ENCODE measurements at regions not wholly inside any gene's neighbourhood (a gene's known extent, or its start where the extent isn't known, plus 50 kb on each side); places are given as distances from the start of the nearest gene placed in this dataset.

GRCh38 chr9:86529496-86530275, 175.5 kb upstream of the TUT7 start:
- DNase-seq (ENCODE audit: low read depth), result no peak

GRCh38 chr9:86526021-86526420, 171.8 kb upstream of the TUT7 start:
- no peak for DNase-seq (ENCODE audit: low read depth)

- DNase-seq (ENCODE audit: low read depth), result no peak
Measured at GRCh38 chr9:86525182-86525581, 171.0 kb upstream of the TUT7 start.

GRCh38 chr9:86521977-86522376, 167.8 kb upstream of the TUT7 start:
- DNase-seq (ENCODE audit: low read depth), result no peak

GRCh38 chr9:86521322-86521721, 167.1 kb upstream of the TUT7 start:
- no peak for DNase-seq (ENCODE audit: low read depth)

- DNase-seq (ENCODE audit: low read depth), result peak; percentile 19
Measured at GRCh38 chr9:86519066-86519615, 164.9 kb upstream of the TUT7 start.

GRCh38 chr9:86517475-86517874, 163.3 kb upstream of the TUT7 start:
- DNase-seq (ENCODE audit: low read depth), result no peak

- DNase-seq (ENCODE audit: low read depth), result no peak
Measured at GRCh38 chr9:86516564-86516963, 162.4 kb upstream of the TUT7 start.

GRCh38 chr9:86515221-86515620, 161.0 kb upstream of the TUT7 start:
- DNase-seq (ENCODE audit: low read depth), result no peak

- DNase-seq (ENCODE audit: low read depth), result no peak
Measured at GRCh38 chr9:86513429-86513828, 159.2 kb upstream of the TUT7 start.

- DNase-seq (ENCODE audit: low read depth), result no peak
Measured at GRCh38 chr9:86512929-86513328, 158.7 kb upstream of the TUT7 start.

- no peak for DNase-seq (ENCODE audit: low read depth)
Measured at GRCh38 chr9:86511614-86512360, 157.6 kb upstream of the TUT7 start.

GRCh38 chr9:86508208-86508903, 154.1 kb upstream of the TUT7 start:
- DNase-seq (ENCODE audit: low read depth), result no peak

GRCh38 chr9:86507212-86507630, 153.0 kb upstream of the TUT7 start:
- no peak for DNase-seq (ENCODE audit: low read depth)

- no peak for DNase-seq (ENCODE audit: low read depth)
Measured at GRCh38 chr9:86503942-86504341, 149.7 kb upstream of the TUT7 start.

- DNase-seq (ENCODE audit: low read depth), result no peak
Measured at GRCh38 chr9:86503314-86503713, 149.1 kb upstream of the TUT7 start.

- peak; percentile 84 for DNase-seq (ENCODE audit: low read depth)
Measured at GRCh38 chr9:86500667-86501435, 146.6 kb upstream of the TUT7 start.

GRCh38 chr9:86500031-86500430, 145.8 kb upstream of the TUT7 start:
- no peak for DNase-seq (ENCODE audit: low read depth)

- DNase-seq (ENCODE audit: low read depth), result no peak
Measured at GRCh38 chr9:86494644-86495111, 140.5 kb upstream of the TUT7 start.

- DNase-seq (ENCODE audit: low read depth), result no peak
Measured at GRCh38 chr9:86491468-86492266, 137.5 kb upstream of the TUT7 start.

- DNase-seq (ENCODE audit: low read depth), result no peak
Measured at GRCh38 chr9:86488794-86489193, 134.6 kb upstream of the TUT7 start.

Measured in stromal cell of bone marrow (primary cell).